A549 (cell line): ENCODE measurements at regions not wholly inside any gene's neighbourhood (a gene's known extent, or its start where the extent isn't known, plus 50 kb on each side); places are given as distances from the start of the nearest gene placed in this dataset.

Experiments
- ATAC-seq, 2 experiments: fragments of 200-7000 bp in 1 of 2; fragments of >200 bp in 1 of 2; cut with Nextera tagmentation in 1 of 2; cut with Tn5 transposase in 1 of 2; 3 replicates each; pipeline versions ENCODE4 v1.8.0 to v1.9.1; 2018 to 2020; ENCODE audit warnings: mild to moderate bottlenecking in 1 of 2, moderate library complexity in 1 of 2
- CTCF ChIA-PET: fragments of 300-600 bp; sonication (Branson Sonifier 250); formaldehyde crosslinking; extraction: SDS; loops from one replicate; lab custom pipeline; 2021; ENCODE audit warnings: antibody characterized with exemption, inconsistent platforms; lab: Yijun Ruan, JAX
- POLR2A ChIA-PET: fragments of 350-600 bp; formaldehyde crosslinking; extraction: SDS; loops from one replicate; lab custom pipeline; 2021; ENCODE audit warnings: antibody characterized with exemption, inconsistent platforms; lab: Yijun Ruan, JAX
- DNase-seq, 2 experiments: peaks; one replicate each; pipeline versions ENCODE4 v3.0.0 to v3.0.0-alpha.2; 2011 to 2016; ENCODE audit warnings: low read depth in 1 of 2, low spot score in 1 of 2
- FAIRE-seq: peaks from 2 replicates; lab custom pipeline; 2011; peaks lifted over from hg19 to GRCh38; lab: Jason Lieb, UNC
- H3K27ac ChIP-seq, 2 experiments: fragments of >200 bp; sonication (Bioruptor Twin); formaldehyde crosslinking; 3 replicates each; pipeline ENCODE4 v1.5.1; 2016 to 2017
- H3K4me1 ChIP-seq: fragments of >200 bp; sonication (Bioruptor Twin); formaldehyde crosslinking; 3 replicates; pipeline ENCODE4 v1.6.1; 2016
- H3K4me2 ChIP-seq: fragments of >200 bp; sonication (Bioruptor Twin); formaldehyde crosslinking; 3 replicates; pipeline ENCODE4 v1.6.1; 2016
- H3K4me3 ChIP-seq: fragments of >200 bp; sonication (Bioruptor Twin); formaldehyde crosslinking; 3 replicates; pipeline ENCODE4 v1.5.1; 2016
- H3K9me3 ChIP-seq: fragments of >200 bp; sonication (Bioruptor Twin); formaldehyde crosslinking; 3 replicates; pipeline ENCODE4 v1.6.1; 2016
- BHLHE40 ChIP-seq: IDR thresholded peaks from 2 replicates; pipeline ENCODE4 v1.6.1; 2012; ENCODE audit warnings: low read depth, low read length, inconsistent platforms
- CBX2 ChIP-seq: fragments of 200-600 bp; sonication (generic); IDR thresholded peaks from 2 replicates; pipeline ENCODE4 v1.6.1; 2016; ENCODE audit warnings: low read depth, mild to moderate bottlenecking, borderline replicate concordance
- CHD2 ChIP-seq: fragments of 150-350 bp; IDR thresholded peaks from 2 replicates; pipeline ENCODE4 v1.6.1; 2014; ENCODE audit warnings: low read length; ENCODE audit not compliant: partially characterized antibody
- EHF ChIP-seq: fragments of 250-450 bp; sonication (Bioruptor Pico); IDR thresholded peaks from 2 replicates; pipeline ENCODE4 v1.5.0; 2020; ENCODE audit warnings: mild to moderate bottlenecking
- EHMT2 ChIP-seq: fragments of 200-600 bp; sonication (generic); IDR thresholded peaks from 2 replicates; pipeline ENCODE4 v1.6.1; 2016; ENCODE audit warnings: antibody characterized with exemption, low read depth, mild to moderate bottlenecking, moderate library complexity
- EP300 ChIP-seq, 2 experiments: fragments of >200 bp; sonication (Bioruptor Twin); formaldehyde crosslinking; IDR thresholded peaks; 2 replicates in 1 of 2; 3 replicates in 1 of 2; pipeline ENCODE4 v1.6.1; 2016 to 2017
- ESRRA ChIP-seq: fragments of 150-350 bp; IDR thresholded peaks from 2 replicates; pipeline ENCODE4 v1.6.1; 2014; ENCODE audit warnings: mild to moderate bottlenecking, low read length, borderline replicate concordance
- FOXS1 ChIP-seq: fragments of 250-450 bp; sonication (Bioruptor Pico); IDR thresholded peaks from 2 replicates; pipeline ENCODE4 v1.5.0; 2020; ENCODE audit warnings: mild to moderate bottlenecking, moderate library complexity
- JUN ChIP-seq, 2 experiments: fragments of >200 bp; sonication (Bioruptor Twin); formaldehyde crosslinking; IDR thresholded peaks; 2 replicates in 1 of 2; 3 replicates in 1 of 2; pipeline ENCODE4 v1.6.1; 2016 to 2017
- KDM1A ChIP-seq: fragments of 200-600 bp; sonication (generic); IDR thresholded peaks from 2 replicates; pipeline ENCODE4 v1.6.1; 2016; ENCODE audit warnings: low read depth, mild to moderate bottlenecking
- KDM5A ChIP-seq: fragments of 200-600 bp; sonication (generic); IDR thresholded peaks from 2 replicates; pipeline ENCODE4 v1.6.1; 2016; ENCODE audit warnings: antibody characterized with exemption, mild to moderate bottlenecking
- MYC ChIP-seq: IDR thresholded peaks from 2 replicates; pipeline ENCODE4 v1.6.1; 2012; ENCODE audit warnings: mild to moderate bottlenecking, inconsistent platforms, low read length, improper control_type of control experiment, borderline replicate concordance
- NPAS2 ChIP-seq: fragments of 250-450 bp; sonication (Bioruptor Pico); IDR thresholded peaks from 2 replicates; pipeline ENCODE4 v1.8.0; 2022; ENCODE audit warnings: mild to moderate bottlenecking, moderate library complexity, borderline replicate concordance
- NR3C1 ChIP-seq: fragments of >200 bp; sonication (Bioruptor Twin); formaldehyde crosslinking; IDR thresholded peaks from 3 replicates; pipeline ENCODE4 v1.6.1; 2017
- POLR2A ChIP-seq: IDR thresholded peaks from 2 replicates; pipeline ENCODE4 v1.6.1; 2012; ENCODE audit warnings: mild to moderate bottlenecking, low read length
- POLR2AphosphoS2 ChIP-seq: conservative IDR thresholded peaks from 2 replicates; pipeline ENCODE4 v1.6.1; 2012; ENCODE audit warnings: low read length, improper control_type of control experiment, inconsistent platforms
- SMC3 ChIP-seq: fragments of >200 bp; sonication (Bioruptor Twin); formaldehyde crosslinking; IDR thresholded peaks from 3 replicates; pipeline ENCODE4 v1.6.1; 2018; ENCODE audit warnings: inconsistent platforms
- TFCP2L1 ChIP-seq: fragments of 250-450 bp; sonication (Bioruptor Pico); IDR thresholded peaks from 2 replicates; pipeline ENCODE4 v1.5.0; 2021; ENCODE audit warnings: mild to moderate bottlenecking
- TP53 ChIP-seq: fragments of 250-450 bp; sonication (Bioruptor Pico); IDR thresholded peaks from 2 replicates; pipeline ENCODE4 v1.5.0; 2021; ENCODE audit warnings: mild to moderate bottlenecking, moderate library complexity
- ZNF302 ChIP-seq: fragments of 250-450 bp; sonication (Bioruptor Pico); IDR thresholded peaks from 2 replicates; pipeline ENCODE4 v1.9.0; 2021; ENCODE audit warnings: inconsistent platforms, mild to moderate bottlenecking, moderate library complexity
- ZSCAN20 ChIP-seq: fragments of 250-450 bp; sonication (Bioruptor Pico); IDR thresholded peaks from 2 replicates; pipeline ENCODE4 v1.8.0; 2022; ENCODE audit warnings: mild to moderate bottlenecking, moderate library complexity
- WGBS: methylation state at CpG from one replicate; pipeline ENCODE4 v1.1.6; 2017; ENCODE audit errors: missing lambda C conversion rate; 5-methylcytosine and 5-hydroxymethylcytosine counted together
- TF ChIP-seq, protein P1 (sequence below): fragments of >200 bp; sonication (Bioruptor Twin); formaldehyde crosslinking; IDR thresholded peaks from 3 replicates; pipeline ENCODE4 v1.5.1; 2016
- TF ChIP-seq, protein P2 (sequence below): fragments of 200-600 bp; sonication (generic); IDR thresholded peaks from 2 replicates; pipeline ENCODE4 v1.6.1; 2016; ENCODE audit warnings: antibody characterized with exemption, mild to moderate bottlenecking, moderate library complexity
- TF ChIP-seq, protein P3 (sequence below): fragments of 450-650 bp; IDR thresholded peaks from 2 replicates; pipeline ENCODE4 v1.6.1; 2014; ENCODE audit warnings: antibody characterized with exemption
- TF ChIP-seq, protein P4 (sequence below): IDR thresholded peaks from 2 replicates; pipeline ENCODE4 v1.6.1; 2012; ENCODE audit warnings: low read depth, borderline replicate concordance

DNA sequence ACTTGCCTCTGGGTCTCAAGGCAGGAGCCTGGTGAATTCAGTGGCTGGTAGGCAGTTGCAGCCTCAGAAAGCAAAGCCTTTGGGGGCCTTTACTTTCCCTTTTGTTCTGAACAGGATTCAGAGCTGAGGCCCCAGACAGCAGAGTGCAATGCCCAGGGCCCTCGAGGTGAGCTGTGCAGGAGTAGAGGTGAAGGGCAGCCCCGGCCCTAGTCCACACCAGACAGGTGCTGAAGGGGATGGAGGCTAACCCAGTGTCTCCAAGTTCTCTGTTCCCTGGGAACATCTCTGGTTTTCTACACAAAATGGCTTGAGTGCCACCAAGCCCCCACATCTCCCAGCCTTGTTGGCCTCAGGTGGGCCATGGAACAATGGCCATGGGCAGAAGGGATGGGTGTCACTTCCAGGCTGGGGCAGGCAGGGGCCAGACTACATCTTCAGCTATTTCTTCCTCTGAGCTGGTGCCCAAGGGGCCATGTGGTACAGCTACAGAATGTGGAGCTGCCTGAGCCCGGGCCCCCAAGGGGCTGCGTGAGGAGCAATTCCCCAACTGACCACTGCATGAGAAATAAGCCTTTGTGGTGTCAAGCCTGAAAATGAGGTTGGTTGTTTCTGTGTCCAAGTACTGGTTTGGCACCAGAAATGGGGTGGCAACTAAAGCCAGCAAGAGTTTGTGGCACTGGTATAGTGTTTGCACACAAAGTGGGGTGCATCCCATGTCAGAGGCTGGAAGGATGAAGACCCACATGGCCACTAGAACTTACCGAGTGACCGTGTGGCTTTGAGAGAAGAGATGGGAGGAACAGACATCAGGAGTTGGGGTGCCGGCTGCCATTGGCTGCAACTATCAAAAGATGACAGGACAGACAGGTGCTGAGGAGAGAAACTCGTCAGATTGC is 57.8 kb downstream of the BARX1 start:
- H3K27ac ChIP-seq: no peak overlapping the region
- H3K4me1 ChIP-seq: no peaks in the 10 kb centered on the region
- no peak for DNase-seq
- 46% methylated on average over 8 of the region's 8 CpGs for WGBS
- peaks cover 11% of the 10 kb centered on the region; the same call in 2 of the 3 replicates for H3K9me3 ChIP-seq
- no peak for ATAC-seq
- FAIRE-seq: no peak
- H3K4me2 ChIP-seq: no peak overlapping the region
- H3K4me3 ChIP-seq: no peak overlapping the region
- ChIA-PET POLR2A (no interaction called here), CTCF (interaction anchor here (0.7 kb wide), 1 partner anchor 215 kb away, joined by 3 read pairs; no protein-coding TSS in a partner anchor)
- TF ChIP-seq SMC3 (no peak), CHD2 (no peak), BHLHE40 (no peak), FOXS1 (CRISPR knock-in tag) (no peak), JUN (IDR thresholded peaks at IDR 0.05) (no peak), EHMT2 (no peak), KDM1A (no peak), KDM5A (no peak), POLR2AphosphoS2 (no peak), NPAS2 (no peak), POLR2A (no peak), EP300 (IDR thresholded peaks at IDR 0.05) (no peak), EHF (CRISPR knock-in tag) (no peak), CBX2 (no peak), ESRRA (no peak)
- TF ChIP-seq, protein P1, sequence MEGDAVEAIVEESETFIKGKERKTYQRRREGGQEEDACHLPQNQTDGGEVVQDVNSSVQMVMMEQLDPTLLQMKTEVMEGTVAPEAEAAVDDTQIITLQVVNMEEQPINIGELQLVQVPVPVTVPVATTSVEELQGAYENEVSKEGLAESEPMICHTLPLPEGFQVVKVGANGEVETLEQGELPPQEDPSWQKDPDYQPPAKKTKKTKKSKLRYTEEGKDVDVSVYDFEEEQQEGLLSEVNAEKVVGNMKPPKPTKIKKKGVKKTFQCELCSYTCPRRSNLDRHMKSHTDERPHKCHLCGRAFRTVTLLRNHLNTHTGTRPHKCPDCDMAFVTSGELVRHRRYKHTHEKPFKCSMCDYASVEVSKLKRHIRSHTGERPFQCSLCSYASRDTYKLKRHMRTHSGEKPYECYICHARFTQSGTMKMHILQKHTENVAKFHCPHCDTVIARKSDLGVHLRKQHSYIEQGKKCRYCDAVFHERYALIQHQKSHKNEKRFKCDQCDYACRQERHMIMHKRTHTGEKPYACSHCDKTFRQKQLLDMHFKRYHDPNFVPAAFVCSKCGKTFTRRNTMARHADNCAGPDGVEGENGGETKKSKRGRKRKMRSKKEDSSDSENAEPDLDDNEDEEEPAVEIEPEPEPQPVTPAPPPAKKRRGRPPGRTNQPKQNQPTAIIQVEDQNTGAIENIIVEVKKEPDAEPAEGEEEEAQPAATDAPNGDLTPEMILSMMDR: no peak
- TF ChIP-seq, protein P2, sequence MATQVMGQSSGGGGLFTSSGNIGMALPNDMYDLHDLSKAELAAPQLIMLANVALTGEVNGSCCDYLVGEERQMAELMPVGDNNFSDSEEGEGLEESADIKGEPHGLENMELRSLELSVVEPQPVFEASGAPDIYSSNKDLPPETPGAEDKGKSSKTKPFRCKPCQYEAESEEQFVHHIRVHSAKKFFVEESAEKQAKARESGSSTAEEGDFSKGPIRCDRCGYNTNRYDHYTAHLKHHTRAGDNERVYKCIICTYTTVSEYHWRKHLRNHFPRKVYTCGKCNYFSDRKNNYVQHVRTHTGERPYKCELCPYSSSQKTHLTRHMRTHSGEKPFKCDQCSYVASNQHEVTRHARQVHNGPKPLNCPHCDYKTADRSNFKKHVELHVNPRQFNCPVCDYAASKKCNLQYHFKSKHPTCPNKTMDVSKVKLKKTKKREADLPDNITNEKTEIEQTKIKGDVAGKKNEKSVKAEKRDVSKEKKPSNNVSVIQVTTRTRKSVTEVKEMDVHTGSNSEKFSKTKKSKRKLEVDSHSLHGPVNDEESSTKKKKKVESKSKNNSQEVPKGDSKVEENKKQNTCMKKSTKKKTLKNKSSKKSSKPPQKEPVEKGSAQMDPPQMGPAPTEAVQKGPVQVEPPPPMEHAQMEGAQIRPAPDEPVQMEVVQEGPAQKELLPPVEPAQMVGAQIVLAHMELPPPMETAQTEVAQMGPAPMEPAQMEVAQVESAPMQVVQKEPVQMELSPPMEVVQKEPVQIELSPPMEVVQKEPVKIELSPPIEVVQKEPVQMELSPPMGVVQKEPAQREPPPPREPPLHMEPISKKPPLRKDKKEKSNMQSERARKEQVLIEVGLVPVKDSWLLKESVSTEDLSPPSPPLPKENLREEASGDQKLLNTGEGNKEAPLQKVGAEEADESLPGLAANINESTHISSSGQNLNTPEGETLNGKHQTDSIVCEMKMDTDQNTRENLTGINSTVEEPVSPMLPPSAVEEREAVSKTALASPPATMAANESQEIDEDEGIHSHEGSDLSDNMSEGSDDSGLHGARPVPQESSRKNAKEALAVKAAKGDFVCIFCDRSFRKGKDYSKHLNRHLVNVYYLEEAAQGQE: no peak
- TF ChIP-seq, protein P3, sequence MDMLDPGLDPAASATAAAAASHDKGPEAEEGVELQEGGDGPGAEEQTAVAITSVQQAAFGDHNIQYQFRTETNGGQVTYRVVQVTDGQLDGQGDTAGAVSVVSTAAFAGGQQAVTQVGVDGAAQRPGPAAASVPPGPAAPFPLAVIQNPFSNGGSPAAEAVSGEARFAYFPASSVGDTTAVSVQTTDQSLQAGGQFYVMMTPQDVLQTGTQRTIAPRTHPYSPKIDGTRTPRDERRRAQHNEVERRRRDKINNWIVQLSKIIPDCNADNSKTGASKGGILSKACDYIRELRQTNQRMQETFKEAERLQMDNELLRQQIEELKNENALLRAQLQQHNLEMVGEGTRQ: no peak
- TF ChIP-seq, protein P4, sequence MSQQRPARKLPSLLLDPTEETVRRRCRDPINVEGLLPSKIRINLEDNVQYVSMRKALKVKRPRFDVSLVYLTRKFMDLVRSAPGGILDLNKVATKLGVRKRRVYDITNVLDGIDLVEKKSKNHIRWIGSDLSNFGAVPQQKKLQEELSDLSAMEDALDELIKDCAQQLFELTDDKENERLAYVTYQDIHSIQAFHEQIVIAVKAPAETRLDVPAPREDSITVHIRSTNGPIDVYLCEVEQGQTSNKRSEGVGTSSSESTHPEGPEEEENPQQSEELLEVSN: no peak

DNA sequence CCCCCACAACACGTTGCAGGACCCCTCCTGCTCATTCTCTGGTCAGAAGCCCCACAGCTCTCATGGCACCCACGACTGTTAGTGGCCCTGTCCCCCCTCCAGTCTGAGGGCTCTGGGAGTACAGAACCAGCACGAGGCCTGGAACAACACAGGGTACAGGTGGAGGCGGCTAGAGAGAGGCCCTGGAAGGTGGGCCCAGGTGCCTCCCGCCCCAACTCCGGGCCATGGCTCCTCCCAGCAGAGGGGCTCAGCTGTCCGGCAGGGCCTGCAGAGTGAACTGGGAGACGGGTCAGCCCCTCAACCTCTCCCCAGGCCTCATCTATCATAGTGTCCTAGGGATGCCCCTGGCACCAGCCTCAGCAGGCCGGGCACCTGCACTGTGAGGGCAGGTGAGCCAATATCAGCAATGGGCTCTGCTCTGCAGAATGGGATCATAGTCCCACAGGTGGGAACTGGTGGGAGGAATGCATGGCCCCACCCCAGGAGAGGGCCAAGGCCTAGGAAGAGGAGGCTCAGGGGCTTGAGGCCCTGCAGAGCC is 58.6 kb downstream of the BARX1 start:
- no peak overlapping the region for H3K4me3 ChIP-seq
- 32% methylated on average over 6 of the region's 9 CpGs for WGBS
- FAIRE-seq (no peak), ATAC-seq (no peak), DNase-seq (no peak)
- no peak for TF ChIP-seq MYC
- no peak for TF ChIP-seq EHMT2
- no peak for TF ChIP-seq POLR2AphosphoS2
- TF ChIP-seq JUN (IDR thresholded peaks at IDR 0.05): no peak
- TF ChIP-seq ZSCAN20 (CRISPR knock-in tag): no peak
- no peak for TF ChIP-seq ZNF302 (CRISPR knock-in tag)
- no peak for TF ChIP-seq NR3C1
- no peak for TF ChIP-seq TP53 (CRISPR knock-in tag)
- no peak for TF ChIP-seq BHLHE40
- TF ChIP-seq TFCP2L1 (CRISPR knock-in tag): no peak
- ChIA-PET CTCF (interaction anchor here (0.7 kb wide), 1 partner anchor 214 kb away, joined by 3 read pairs; no protein-coding TSS in a partner anchor), POLR2A (no interaction called here)
- H3K4me1 ChIP-seq: no peaks in the 10 kb centered on the region
- H3K27ac ChIP-seq: no peak overlapping the region
- no peak overlapping the region for H3K4me2 ChIP-seq
- H3K9me3 ChIP-seq: peaks cover 18% of the 10 kb centered on the region
